NCI-H1417 treated with DMSO at 0.1 percent for 48 hours (cell line): ENCODE measurements at regions not wholly inside any gene's neighbourhood (a gene's known extent, or its start where the extent isn't known, plus 50 kb on each side); places are given as distances from the start of the nearest gene placed in this dataset.

Experiments used
- DNase-seq: peaks from one replicate; lab custom pipeline; 2025; lab: John Stamatoyannopoulos, UW

- no peak for DNase-seq
These were observed 615.8 kb upstream of the SALL3 start for GRCh38 chr18:78363556-78364387.

- no peak for DNase-seq
These were observed 615.1 kb upstream of the SALL3 start for GRCh38 chr18:78364388-78364960.

GRCh38 chr18:78367996-78368395 is 611.6 kb upstream of the SALL3 start:
- DNase-seq, result no peak

- DNase-seq, result no peak
These were observed 610.9 kb upstream of the SALL3 start for GRCh38 chr18:78368726-78369125.

GRCh38 chr18:78376046-78376445 is 603.6 kb upstream of the SALL3 start:
- no peak for DNase-seq

- no peak for DNase-seq
These were observed 601.2 kb upstream of the SALL3 start for GRCh38 chr18:78378403-78378802.

- no peak for DNase-seq
These were observed 600.6 kb upstream of the SALL3 start for GRCh38 chr18:78378983-78379382.

GRCh38 chr18:78390348-78390951 is 589.2 kb upstream of the SALL3 start:
- DNase-seq, result no peak

GRCh38 chr18:78390952-78391348 is 588.7 kb upstream of the SALL3 start:
- DNase-seq, result no peak

- no peak for DNase-seq
These were observed 586.3 kb upstream of the SALL3 start for GRCh38 chr18:78393086-78393862.

- no peak for DNase-seq
These were observed 583.5 kb upstream of the SALL3 start for GRCh38 chr18:78396077-78396476.

GRCh38 chr18:78396756-78397155 is 582.9 kb upstream of the SALL3 start:
- no peak for DNase-seq

- no peak for DNase-seq
These were observed 579.6 kb upstream of the SALL3 start for GRCh38 chr18:78399992-78400503.

GRCh38 chr18:78402440-78402839 is 577.2 kb upstream of the SALL3 start:
- no peak for DNase-seq

GRCh38 chr18:78402966-78403365 is 576.7 kb upstream of the SALL3 start:
- DNase-seq, result no peak

GRCh38 chr18:78403371-78403770 is 576.2 kb upstream of the SALL3 start:
- no peak for DNase-seq

GRCh38 chr18:78405763-78406162 is 573.9 kb upstream of the SALL3 start:
- DNase-seq, result no peak

- DNase-seq, result peak; percentile 74
These were observed 572.7 kb upstream of the SALL3 start for GRCh38 chr18:78406743-78407465.

- peak; percentile 74 for DNase-seq
These were observed 572.2 kb upstream of the SALL3 start for GRCh38 chr18:78407466-78407844.

- DNase-seq, result no peak
These were observed 571.0 kb upstream of the SALL3 start for GRCh38 chr18:78408623-78409022.

GRCh38 chr18:78410094-78410786 is 569.4 kb upstream of the SALL3 start:
- DNase-seq, result no peak
